ENCODE measurements at regions not wholly inside any gene's neighbourhood (a gene's known extent, or its start where the extent isn't known, plus 50 kb on each side); places are given as distances from the start of the nearest gene placed in this dataset.

- Mint-ChIP-seq H3K27ac (ENCODE audit: unreplicated experiment) (no peak overlapping the region), H3K27me3 (ENCODE audit: unreplicated experiment) (peaks cover 6% of the 10 kb centered on the region), H3K36me3 (ENCODE audit: unreplicated experiment) (no peaks in the 10 kb centered on the region), H3K4me1 (ENCODE audit: unreplicated experiment) (no peaks in the 10 kb centered on the region), H3K4me3 (ENCODE audit: unreplicated experiment) (no peak overlapping the region), H3K9me3 (ENCODE audit: unreplicated experiment) (no peaks in the 10 kb centered on the region)
- no peak for TF ChIP-seq CTCF (IDR thresholded peaks at IDR 0.05)
- no peak for DNase-seq (ENCODE audit: extremely low spot score, unreplicated experiment)
Observed at GRCh38 chr12:113698510-113698858, 226.8 kb upstream of the LHX5 start.

- no peak for DNase-seq (ENCODE audit: extremely low spot score, unreplicated experiment)
- Mint-ChIP-seq H3K36me3 (ENCODE audit: unreplicated experiment) (no peaks in the 10 kb centered on the region), H3K27ac (ENCODE audit: unreplicated experiment) (no peak overlapping the region), H3K4me1 (ENCODE audit: unreplicated experiment) (no peaks in the 10 kb centered on the region), H3K4me3 (ENCODE audit: unreplicated experiment) (no peak overlapping the region), H3K9me3 (ENCODE audit: unreplicated experiment) (no peaks in the 10 kb centered on the region), H3K27me3 (ENCODE audit: unreplicated experiment) (peaks cover 6% of the 10 kb centered on the region)
- no peak for TF ChIP-seq CTCF (IDR thresholded peaks at IDR 0.05)
Observed at GRCh38 chr12:113697651-113698509, 226.2 kb upstream of the LHX5 start.

DNA sequence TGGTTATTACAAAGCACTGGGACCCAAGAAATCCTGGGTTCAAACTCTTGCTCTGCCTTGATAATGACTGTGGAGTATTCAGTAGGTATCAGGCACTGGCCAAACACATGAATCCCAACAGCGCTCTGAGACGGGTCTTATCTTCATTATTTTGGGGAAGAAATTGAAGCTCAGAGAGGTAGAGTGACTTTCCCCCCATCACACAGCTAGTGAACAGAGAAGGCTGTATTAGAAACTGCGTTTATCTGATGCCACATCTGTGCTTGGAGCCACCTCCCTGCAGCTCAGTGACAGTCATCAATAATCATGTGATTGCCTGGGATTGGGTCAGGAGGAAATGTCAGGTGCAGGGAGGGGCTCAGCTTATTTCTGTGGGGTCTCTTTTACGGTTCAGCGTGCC, 225.4 kb upstream of the LHX5 start:
- Mint-ChIP-seq H3K27ac (ENCODE audit: unreplicated experiment) (no peak overlapping the region), H3K9me3 (ENCODE audit: unreplicated experiment) (no peaks in the 10 kb centered on the region), H3K27me3 (ENCODE audit: unreplicated experiment) (peaks cover 6% of the 10 kb centered on the region), H3K4me1 (ENCODE audit: unreplicated experiment) (no peaks in the 10 kb centered on the region), H3K4me3 (ENCODE audit: unreplicated experiment) (no peak overlapping the region), H3K36me3 (ENCODE audit: unreplicated experiment) (no peaks in the 10 kb centered on the region)
- TF ChIP-seq CTCF (IDR thresholded peaks at IDR 0.05) = no peak
- DNase-seq (ENCODE audit: extremely low spot score, unreplicated experiment) = no peak

GRCh38 chr12:113693693-113694092, 222.0 kb upstream of the LHX5 start:
- no peak for TF ChIP-seq CTCF (IDR thresholded peaks at IDR 0.05)
- H3K4me1 Mint-ChIP-seq (ENCODE audit: unreplicated experiment) = no peaks in the 10 kb centered on the region
- peaks cover 2% of the 10 kb centered on the region for H3K27me3 Mint-ChIP-seq (ENCODE audit: unreplicated experiment)
- H3K9me3 Mint-ChIP-seq (ENCODE audit: unreplicated experiment) = no peaks in the 10 kb centered on the region
- no peak overlapping the region for H3K27ac Mint-ChIP-seq (ENCODE audit: unreplicated experiment)
- DNase-seq (ENCODE audit: extremely low spot score, unreplicated experiment) = no peak
- no peak overlapping the region for H3K4me3 Mint-ChIP-seq (ENCODE audit: unreplicated experiment)
- H3K36me3 Mint-ChIP-seq (ENCODE audit: unreplicated experiment) = no peaks in the 10 kb centered on the region

- Mint-ChIP-seq H3K9me3 (ENCODE audit: unreplicated experiment) (no peaks in the 10 kb centered on the region), H3K36me3 (ENCODE audit: unreplicated experiment) (no peaks in the 10 kb centered on the region), H3K4me3 (ENCODE audit: unreplicated experiment) (no peak overlapping the region), H3K4me1 (ENCODE audit: unreplicated experiment) (no peaks in the 10 kb centered on the region), H3K27ac (ENCODE audit: unreplicated experiment) (no peak overlapping the region), H3K27me3 (ENCODE audit: unreplicated experiment) (peaks cover 2% of the 10 kb centered on the region)
- DNase-seq (ENCODE audit: extremely low spot score, unreplicated experiment) = no peak
- no peak for TF ChIP-seq CTCF (IDR thresholded peaks at IDR 0.05)
Observed at GRCh38 chr12:113689047-113689610, 217.5 kb upstream of the LHX5 start.

Data from osteocyte (in vitro differentiated cells).